ENCODE measurements at regions not wholly inside any gene's neighbourhood (a gene's known extent, or its start where the extent isn't known, plus 50 kb on each side); places are given as distances from the start of the nearest gene placed in this dataset.

GRCh38 chr3:20388971-20389370, 203.0 kb upstream of the SGO1 start:
- BruUV-seq (replicated peaks): no TSS peak
- ChIA-PET CTCF (no interaction called here), POLR2A (no interaction called here), RAD21 (ENCODE audit: low non-redundant PET in 1 of 2, low total read pairs in 2 of 2, uncharacterized antibody in 2 of 2, unreplicated experiment in 2 of 2) (no interaction called here)
- H3K4me1 ChIP-seq (ENCODE audit: control insufficient read depth in 1 of 2, insufficient read depth in 2 of 2, low read length in 2 of 2): no peaks in the 10 kb centered on the region
- no peak for DNase-seq (ENCODE audit: low read depth, low spot score)
- no peaks in the 10 kb centered on the region for H3K79me2 ChIP-seq (ENCODE audit: insufficient read depth, low read length)
- H3K27me3 ChIP-seq (ENCODE audit: insufficient read depth, low read length): no peaks in the 10 kb centered on the region
- no peak for ATAC-seq
- TF ChIP-seq CEBPB (IDR thresholded peaks at IDR 0.05; ENCODE audit: low read depth) (no peak), FOSL1 (IDR thresholded peaks at IDR 0.05; ENCODE audit: low read depth) (no peak)
- H3K9ac ChIP-seq (ENCODE audit: low read length): no peak overlapping the region
- no peak overlapping the region for H3K27ac ChIP-seq (ENCODE audit: low read depth, low read length)
- H3K4me2 ChIP-seq (ENCODE audit: low read length): no peak overlapping the region
- H4K20me1 ChIP-seq (ENCODE audit: insufficient read depth): no peaks in the 10 kb centered on the region
- H3K36me3 ChIP-seq (ENCODE audit: control insufficient read depth in 1 of 2, insufficient read depth in 2 of 2, low read length in 2 of 2): no peaks in the 10 kb centered on the region
- H3K4me3 ChIP-seq (replicated peaks in 1 of 2; ENCODE audit: low read depth in 1 of 2, low read length in 2 of 2): no peak overlapping the region
- intact Hi-C loops (cut with micrococcal nuclease): no loop called here
- no peak overlapping the region for H2AFZ ChIP-seq (ENCODE audit: low read depth, low read length, poor library complexity, severe bottlenecking)
- H3K9me3 ChIP-seq (ENCODE audit: control insufficient read depth in 1 of 2, insufficient read depth in 1 of 2, low read depth in 1 of 2, low read length in 2 of 2): no peaks in the 10 kb centered on the region
- H3K9me2 ChIP-seq (ENCODE audit: insufficient read depth): no peaks in the 10 kb centered on the region

GRCh38 chr3:20380295-20380694, 194.3 kb upstream of the SGO1 start:
- H3K4me1 ChIP-seq (ENCODE audit: control insufficient read depth in 1 of 2, insufficient read depth in 2 of 2, low read length in 2 of 2): no peaks in the 10 kb centered on the region
- H4K20me1 ChIP-seq (ENCODE audit: insufficient read depth): no peaks in the 10 kb centered on the region
- no peak overlapping the region for H3K4me2 ChIP-seq (ENCODE audit: low read length)
- no peaks in the 10 kb centered on the region for H3K9me3 ChIP-seq (ENCODE audit: control insufficient read depth in 1 of 2, insufficient read depth in 1 of 2, low read depth in 1 of 2, low read length in 2 of 2)
- H3K4me3 ChIP-seq (replicated peaks in 1 of 2; ENCODE audit: low read depth in 1 of 2, low read length in 2 of 2): no peak overlapping the region
- H3K27me3 ChIP-seq (ENCODE audit: insufficient read depth, low read length): no peaks in the 10 kb centered on the region
- CTCF ChIA-PET: no interaction called here
- ATAC-seq (no peak), DNase-seq (ENCODE audit: low read depth, low spot score) (no peak)
- H3K9ac ChIP-seq (ENCODE audit: low read length): no peak overlapping the region
- no peaks in the 10 kb centered on the region for H3K79me2 ChIP-seq (ENCODE audit: insufficient read depth, low read length)
- no peaks in the 10 kb centered on the region for H3K36me3 ChIP-seq (ENCODE audit: control insufficient read depth in 1 of 2, insufficient read depth in 2 of 2, low read length in 2 of 2)
- intact Hi-C loops (cut with micrococcal nuclease): no loop called here
- POLR2A ChIA-PET: no interaction called here
- H3K27ac ChIP-seq (ENCODE audit: low read depth, low read length): no peak overlapping the region
- BruUV-seq (replicated peaks): no TSS peak
- no peak overlapping the region for H2AFZ ChIP-seq (ENCODE audit: low read depth, low read length, poor library complexity, severe bottlenecking)
- TF ChIP-seq EZH2 (IDR thresholded peaks at IDR 0.05) (no peak), RAD21 (IDR thresholded peaks at IDR 0.05; ENCODE audit: low read depth) (no peak), POLR2AphosphoS5 (IDR thresholded peaks at IDR 0.05; ENCODE audit: low read depth, low read length) (no peak), ZBTB33 (IDR thresholded peaks at IDR 0.05; ENCODE audit: extremely low read depth, insufficient replicate concordance, low read length) (no peak), YY1 (IDR thresholded peaks at IDR 0.05; ENCODE audit: extremely low read depth, insufficient replicate concordance, low read depth, low read length) (no peak), MAX (IDR thresholded peaks at IDR 0.05) (no peak), CEBPB (IDR thresholded peaks at IDR 0.05; ENCODE audit: low read depth) (no peak), SP1 (IDR thresholded peaks at IDR 0.05; ENCODE audit: low read depth) (no peak), SIN3A (IDR thresholded peaks at IDR 0.05; ENCODE audit: low read depth) (no peak), JUND (IDR thresholded peaks at IDR 0.05) (no peak)
- RAD21 ChIA-PET (ENCODE audit: low non-redundant PET in 1 of 2, low total read pairs in 2 of 2, uncharacterized antibody in 2 of 2, unreplicated experiment in 2 of 2): no interaction called here
- no peaks in the 10 kb centered on the region for H3K9me2 ChIP-seq (ENCODE audit: insufficient read depth)

Data from HCT116 (cell line).